Adipocyte (in vitro differentiated cells): ENCODE measurements at regions not wholly inside any gene's neighbourhood (a gene's known extent, or its start where the extent isn't known, plus 50 kb on each side); places are given as distances from the start of the nearest gene placed in this dataset.
"Not testable (repeated sequence)": the region's sequence is repeated elsewhere in the genome, so short reads cannot be mapped to it uniquely, and the experiment has no call there.

ENCODE experiments used
- DNase-seq: peaks from one replicate; pipeline ENCODE4 v3.0.0-alpha.2; 2015; ENCODE audit warnings: low read depth
- H3K27me3 ChIP-seq: replicated peaks from 2 replicates; pipeline ENCODE4 v1.7.0; 2013; ENCODE audit warnings: mild to moderate bottlenecking, low read length, moderate library complexity; ENCODE audit not compliant: control insufficient read depth, insufficient read depth
- H3K36me3 ChIP-seq: 2 replicates; pipeline ENCODE4 v1.7.0; 2013; ENCODE audit warnings: low read length, mild to moderate bottlenecking, moderate library complexity; ENCODE audit not compliant: control insufficient read depth, insufficient read depth, severe bottlenecking
- H3K4me1 ChIP-seq: 2 replicates; pipeline ENCODE4 v1.7.0; 2013; ENCODE audit warnings: mild to moderate bottlenecking, low read length, moderate library complexity; ENCODE audit not compliant: control insufficient read depth, insufficient read depth
- H3K4me3 ChIP-seq: 2 replicates; pipeline ENCODE4 v1.7.0; 2013; ENCODE audit warnings: mild to moderate bottlenecking, low read length, moderate library complexity
- H3K9ac ChIP-seq: 2 replicates; pipeline ENCODE4 v1.7.0; 2013; ENCODE audit warnings: mild to moderate bottlenecking, low read length, moderate library complexity
- H3K9me3 ChIP-seq: 2 replicates; pipeline ENCODE4 v1.7.0; 2013; ENCODE audit warnings: mild to moderate bottlenecking, low read length, moderate library complexity; ENCODE audit not compliant: control insufficient read depth

DNA sequence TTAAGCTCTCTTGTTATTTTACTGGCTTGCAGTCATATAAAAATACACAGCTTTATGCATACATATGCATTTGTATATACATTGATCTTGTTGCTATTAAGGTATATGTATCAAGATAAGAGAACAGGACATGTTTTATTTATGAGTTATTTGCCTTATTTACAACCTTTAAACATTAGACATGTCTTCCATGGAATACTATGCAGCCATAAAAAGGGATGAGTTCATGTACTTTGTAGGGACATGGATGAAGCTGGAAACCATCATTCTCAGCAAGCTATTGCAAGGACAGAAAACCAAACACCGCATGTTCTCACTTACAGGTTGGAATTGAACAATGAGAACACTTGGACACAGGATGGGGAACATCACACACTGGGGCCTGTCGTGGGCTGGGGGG is 179.2 kb upstream of the GK2 start:
- not testable (repeated sequence) for H3K9ac ChIP-seq, H3K9me3 ChIP-seq, H3K36me3 ChIP-seq, H3K4me1 ChIP-seq, DNase-seq, H3K4me3 ChIP-seq, H3K27me3 ChIP-seq

DNA sequence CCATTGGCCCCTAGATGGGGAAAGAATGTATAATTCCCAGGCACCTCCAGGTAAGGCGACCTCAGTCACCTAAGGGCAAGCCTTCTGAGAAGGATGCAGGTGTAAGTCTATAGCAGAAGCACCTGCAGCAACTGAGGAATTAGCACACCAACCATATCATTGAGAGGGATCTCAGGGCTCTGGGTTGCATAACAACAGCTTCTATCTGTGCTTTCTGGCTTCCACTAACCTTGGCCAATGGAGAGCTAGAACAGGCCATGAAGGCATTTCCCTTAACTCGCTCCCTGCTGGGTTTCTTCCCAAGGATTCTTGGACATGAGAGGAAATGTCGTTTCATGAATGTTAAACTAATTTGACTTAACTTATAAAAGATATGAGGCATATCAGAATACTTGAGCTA is 177.8 kb upstream of the GK2 start:
- Histone ChIP-seq H3K9me3 (no peaks in the 10 kb centered on the region), H3K27me3 (no peaks in the 10 kb centered on the region), H3K36me3 (no peaks in the 10 kb centered on the region), H3K4me3 (no peak overlapping the region), H3K4me1 (no peaks in the 10 kb centered on the region), H3K9ac (no peak overlapping the region)
- no peak for DNase-seq

DNA sequence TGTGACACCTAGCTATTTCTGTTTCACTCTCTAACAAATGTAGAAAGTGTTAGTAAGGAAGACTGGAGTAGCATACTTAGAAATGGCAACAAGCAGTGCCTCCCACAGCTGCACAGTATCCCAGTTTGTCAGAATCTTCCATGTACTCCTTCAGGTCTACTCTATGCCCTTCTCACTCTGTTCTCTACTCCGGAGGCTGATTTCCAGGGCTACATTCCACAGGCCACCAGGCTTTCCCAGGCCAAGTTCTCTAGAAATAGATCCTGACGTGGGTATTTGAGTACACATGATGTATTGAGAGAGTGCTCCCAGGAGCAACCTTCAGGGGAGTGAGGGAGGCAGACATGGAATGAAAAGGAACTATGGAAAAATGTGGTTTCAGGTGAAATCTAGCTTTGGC is 177.3 kb upstream of the GK2 start:
- no peak for DNase-seq
- Histone ChIP-seq H3K27me3 (no peaks in the 10 kb centered on the region), H3K36me3 (no peaks in the 10 kb centered on the region), H3K9ac (no peak overlapping the region), H3K4me1 (no peaks in the 10 kb centered on the region), H3K9me3 (no peaks in the 10 kb centered on the region), H3K4me3 (no peak overlapping the region)

DNA sequence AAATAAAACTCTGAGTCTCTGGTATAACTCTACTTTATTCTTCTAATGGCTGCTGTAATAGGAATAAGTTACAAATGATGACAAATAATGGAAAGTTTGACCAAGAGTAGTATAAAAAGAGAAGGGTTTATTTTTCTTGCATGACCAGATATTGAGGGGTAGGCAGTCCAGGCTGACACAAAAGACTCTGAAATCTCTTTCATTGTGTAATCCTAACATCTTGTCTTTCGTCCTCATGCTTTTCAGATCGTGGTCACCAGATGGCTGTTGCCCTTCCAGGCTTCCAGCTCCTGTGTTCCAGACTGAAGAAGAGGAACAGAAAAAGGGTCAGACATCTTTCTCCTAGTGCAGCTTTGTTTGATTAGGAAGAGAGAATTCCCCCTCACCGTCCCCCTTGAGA is 176.9 kb upstream of the GK2 start:
- no peaks in the 10 kb centered on the region for H3K9me3 ChIP-seq
- DNase-seq = no peak

DNA sequence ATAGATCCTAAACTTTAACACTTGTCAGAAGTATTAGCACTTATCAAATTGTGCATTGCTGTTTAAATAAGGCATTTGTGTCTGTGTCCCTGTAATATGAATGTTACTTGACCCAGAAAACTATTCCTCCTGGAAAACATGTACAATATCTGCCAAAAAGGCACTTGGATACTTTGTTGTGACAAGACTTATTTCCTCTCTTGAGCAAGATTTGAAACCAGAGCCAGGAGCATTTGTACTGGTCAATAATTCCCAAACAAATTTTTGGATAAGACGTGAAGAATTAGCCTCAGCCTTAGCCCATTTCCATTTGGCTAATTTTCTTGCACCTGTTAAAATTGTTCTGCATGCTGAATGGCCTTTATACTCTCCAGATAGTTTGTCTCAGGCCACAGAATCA is 176.3 kb upstream of the GK2 start:
- Histone ChIP-seq H3K4me1 (no peaks in the 10 kb centered on the region), H3K9me3 (no peaks in the 10 kb centered on the region), H3K36me3 (no peaks in the 10 kb centered on the region), H3K27me3 (no peaks in the 10 kb centered on the region), H3K4me3 (no peak overlapping the region), H3K9ac (no peak overlapping the region)
- DNase-seq = no peak

More for the DNA sequence above, 176.9 kb upstream of the GK2 start:
- Histone ChIP-seq H3K36me3 (no peaks in the 10 kb centered on the region), H3K27me3 (no peaks in the 10 kb centered on the region), H3K9ac (no peak overlapping the region), H3K4me3 (no peak overlapping the region), H3K4me1 (no peaks in the 10 kb centered on the region)

DNA sequence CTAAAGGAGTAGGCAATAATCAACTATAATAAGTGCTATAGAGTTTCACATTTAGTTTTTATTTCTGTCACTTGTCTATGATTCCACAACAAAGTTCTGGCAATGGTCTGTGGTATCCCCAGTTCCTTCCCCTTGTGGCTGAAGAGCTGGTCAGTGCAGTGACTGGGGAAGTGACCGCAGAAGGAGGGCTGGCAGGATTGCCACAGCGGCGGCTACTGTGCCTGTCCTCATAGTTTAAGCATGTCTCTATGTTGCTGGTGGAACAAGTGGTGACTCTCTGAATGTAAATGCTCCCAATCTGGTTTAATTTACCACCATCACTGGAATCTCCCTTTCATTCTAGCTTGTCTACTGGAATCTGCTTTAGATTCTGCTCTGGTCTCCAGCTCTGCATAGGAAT is 170.6 kb upstream of the GK2 start:
- Histone ChIP-seq H3K4me3 (no peak overlapping the region), H3K36me3 (no peaks in the 10 kb centered on the region), H3K27me3 (no peaks in the 10 kb centered on the region), H3K9me3 (no peaks in the 10 kb centered on the region), H3K4me1 (peaks cover 20% of the 10 kb centered on the region), H3K9ac (no peak overlapping the region)
- DNase-seq = no peak

DNA sequence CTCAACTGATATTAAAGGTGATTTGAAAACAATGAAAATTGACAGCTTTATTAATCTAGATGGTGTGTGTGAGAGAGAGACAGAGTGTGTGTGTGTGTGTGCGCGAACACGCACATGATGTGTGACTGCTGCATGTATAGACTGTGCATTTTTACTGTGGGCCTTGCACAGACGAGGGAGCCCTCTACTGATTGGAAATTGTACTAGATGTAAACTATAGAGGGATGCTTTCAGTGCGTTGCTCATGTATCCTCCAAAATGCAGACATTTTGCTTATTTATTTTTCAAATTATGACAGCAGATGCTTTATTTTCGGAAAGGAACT is 168.4 kb upstream of the GK2 start:
- DNase-seq = peak; percentile 59
- Histone ChIP-seq H3K36me3 (no peaks in the 10 kb centered on the region), H3K9ac (peak overlapping the region; percentile 31), H3K4me3 (peak overlapping the region; percentile 6), H3K27me3 (no peaks in the 10 kb centered on the region), H3K4me1 (peaks cover 20% of the 10 kb centered on the region), H3K9me3 (no peaks in the 10 kb centered on the region)

DNA sequence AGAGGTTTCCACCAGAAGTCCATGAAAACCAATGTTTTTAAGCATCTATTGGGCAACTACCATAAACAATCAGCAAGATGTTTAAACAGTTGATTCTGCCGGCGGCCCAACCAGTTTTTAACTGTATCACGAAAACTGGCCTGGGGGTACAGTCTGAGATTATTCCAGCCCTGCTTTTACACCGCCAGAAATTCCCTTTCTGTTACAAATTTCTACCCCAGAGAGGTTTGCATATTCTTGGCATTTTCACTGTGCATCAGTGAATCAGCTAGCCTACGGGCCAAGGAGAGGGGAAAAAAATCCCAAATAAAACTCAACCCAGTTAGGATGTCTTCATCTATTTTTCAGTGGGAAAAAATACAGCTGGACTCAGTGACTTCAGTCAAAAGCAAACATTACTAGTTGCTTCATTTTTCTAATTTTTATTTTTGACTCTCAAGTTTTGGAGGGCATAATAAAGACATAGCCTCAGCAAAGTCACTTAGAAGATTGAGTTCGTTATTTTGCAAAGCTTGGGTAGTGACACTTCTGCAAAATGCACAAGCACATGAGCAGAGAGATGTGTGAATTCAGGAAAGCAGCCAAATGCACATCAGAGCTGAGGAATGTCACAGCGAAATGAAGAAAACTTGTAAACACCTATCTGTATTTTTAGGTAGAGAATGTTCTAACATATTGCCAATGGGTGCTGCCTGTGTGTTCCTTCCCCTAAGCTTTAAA is 167.8 kb upstream of the GK2 start:
- H3K9me3 ChIP-seq = no peaks in the 10 kb centered on the region
- H3K27me3 ChIP-seq = no peaks in the 10 kb centered on the region
- peak; percentile 29 for DNase-seq

DNA sequence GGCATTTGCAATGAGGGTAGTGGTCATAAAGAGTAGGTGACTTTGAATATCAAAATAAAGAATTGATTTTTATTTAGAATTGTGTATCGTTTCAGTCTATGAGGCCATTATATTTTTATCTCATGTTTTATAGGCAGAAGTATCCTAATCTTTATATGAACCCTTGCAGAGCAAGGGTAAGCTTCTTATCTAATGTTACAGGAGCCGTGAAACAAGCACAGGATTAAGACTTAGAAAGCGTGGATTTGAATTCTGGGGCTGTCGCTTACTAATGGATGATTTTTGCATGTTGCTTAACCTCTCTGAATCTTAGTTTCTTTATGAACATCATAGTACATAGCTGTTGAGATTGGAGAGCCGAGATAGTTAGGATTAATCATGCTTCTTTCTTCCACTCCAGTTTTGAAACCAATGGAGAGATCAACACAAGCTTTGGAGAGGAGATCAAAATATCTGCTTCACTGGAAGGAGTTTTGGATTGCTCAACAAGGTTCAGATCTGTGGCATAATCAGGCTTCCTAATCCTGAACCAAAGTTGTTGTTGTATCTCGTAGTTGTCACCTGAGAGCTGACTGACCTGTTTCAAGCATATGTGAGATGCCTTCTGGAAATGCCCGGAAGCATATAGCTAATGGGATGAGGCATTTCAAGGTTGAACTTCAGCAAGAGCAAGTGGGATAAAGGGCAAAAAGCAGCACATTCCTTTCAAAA is 166.9 kb upstream of the GK2 start:
- H3K9ac ChIP-seq = peak overlapping the region; percentile 31
- no peaks in the 10 kb centered on the region for H3K36me3 ChIP-seq
- peak; percentile 1 for DNase-seq
- no peaks in the 10 kb centered on the region for H3K27me3 ChIP-seq
- H3K4me3 ChIP-seq = peak overlapping the region; percentile 4
- peaks cover 20% of the 10 kb centered on the region for H3K4me1 ChIP-seq
- H3K9me3 ChIP-seq = no peaks in the 10 kb centered on the region

More for the DNA sequence above, 167.8 kb upstream of the GK2 start:
- peak overlapping the region; percentile 31 for H3K9ac ChIP-seq
- peak overlapping the region; percentile 6 for H3K4me3 ChIP-seq
- peaks cover 20% of the 10 kb centered on the region for H3K4me1 ChIP-seq
- H3K36me3 ChIP-seq = no peaks in the 10 kb centered on the region

DNA sequence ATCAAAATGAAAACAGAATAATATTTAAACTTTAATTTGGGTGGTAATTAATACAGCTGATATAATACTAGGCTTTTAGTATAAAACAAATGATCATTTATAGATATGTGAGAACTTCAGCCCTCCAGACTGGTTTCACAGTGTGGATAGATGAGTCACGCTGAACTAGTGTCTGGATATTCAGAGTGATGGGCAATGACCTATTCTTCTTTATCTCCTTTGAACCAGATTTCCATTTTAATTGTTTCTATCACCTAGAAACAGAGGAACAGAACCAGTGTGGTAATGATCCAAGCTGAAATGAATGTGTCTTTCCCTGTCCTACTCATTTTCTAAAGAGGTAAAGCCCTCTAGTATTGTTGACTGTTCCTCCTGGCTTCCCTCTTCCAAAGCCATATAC is 155.2 kb upstream of the GK2 start:
- Histone ChIP-seq H3K9me3 (no peaks in the 10 kb centered on the region), H3K27me3 (no peaks in the 10 kb centered on the region), H3K9ac (no peak overlapping the region), H3K4me3 (no peak overlapping the region), H3K36me3 (no peaks in the 10 kb centered on the region), H3K4me1 (no peaks in the 10 kb centered on the region)
- no peak for DNase-seq

DNA sequence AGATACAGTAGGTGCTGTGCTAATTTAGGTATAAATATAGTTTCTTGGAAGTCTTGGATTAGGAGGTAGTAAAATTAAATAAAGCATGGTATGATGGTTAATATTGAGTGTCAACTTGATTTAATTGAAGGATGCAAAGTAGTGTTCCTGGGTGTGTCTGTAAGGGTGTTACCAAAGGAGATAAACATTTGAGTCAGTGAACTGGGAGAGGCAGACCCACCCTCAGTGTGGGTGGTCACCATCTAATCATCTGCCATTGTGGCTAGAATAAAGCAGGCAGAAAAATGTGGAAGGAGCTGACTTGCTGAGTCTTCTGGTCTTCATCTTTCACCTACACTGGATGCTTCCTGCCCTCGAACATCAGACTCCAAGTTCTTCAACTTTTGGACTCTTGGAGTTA is 153.7 kb upstream of the GK2 start:
- no peaks in the 10 kb centered on the region for H3K36me3 ChIP-seq
- DNase-seq = no peak
- H3K4me1 ChIP-seq = no peaks in the 10 kb centered on the region
- H3K4me3 ChIP-seq = no peak overlapping the region
- no peaks in the 10 kb centered on the region for H3K9me3 ChIP-seq
- H3K9ac ChIP-seq = no peak overlapping the region
- no peaks in the 10 kb centered on the region for H3K27me3 ChIP-seq

DNA sequence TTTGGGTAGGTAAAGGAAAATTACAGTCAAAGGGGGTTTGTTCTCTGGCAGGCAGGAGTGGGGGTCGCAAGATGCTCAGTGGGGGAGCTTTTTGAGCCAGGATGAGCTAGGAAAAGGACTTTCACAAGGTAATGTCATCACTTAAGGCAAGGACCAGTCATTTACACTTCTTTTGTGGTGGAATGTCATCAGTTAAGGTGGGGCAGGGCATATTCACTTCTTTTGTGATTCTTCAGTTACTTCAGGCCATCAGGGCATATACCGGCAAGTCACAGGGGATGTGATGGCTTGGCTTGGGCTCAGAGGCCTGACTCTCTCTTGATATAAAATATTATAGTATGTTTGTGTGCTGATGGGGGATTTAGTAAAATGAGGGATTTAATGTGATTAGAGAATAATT is 151.4 kb upstream of the GK2 start:
- not testable (repeated sequence) for H3K4me3 ChIP-seq, H3K27me3 ChIP-seq, H3K4me1 ChIP-seq, DNase-seq, H3K9ac ChIP-seq, H3K9me3 ChIP-seq, H3K36me3 ChIP-seq
